Gastrocnemius medialis (tissue), 4 donors: ENCODE measurements at regions not wholly inside any gene's neighbourhood (a gene's known extent, or its start where the extent isn't known, plus 50 kb on each side); places are given as distances from the start of the nearest gene placed in this dataset.

Experiments used
- ATAC-seq, 2 donors: fragments of 150-250 bp; one replicate each; pipeline ENCODE4 v1.9.1; 2016
- DNase-seq, 2 donors: peaks; one replicate each; pipeline ENCODE4 v3.0.0-alpha.2; 2019
- H3K27ac ChIP-seq, 4 donors: fragments of 200-600 bp; sonication (generic); 1 replicate in 1 of 4; 2 replicates in 3 of 4; pipeline ENCODE4 v1.5.1; 2016 to 2018; ENCODE audit warnings: mild to moderate bottlenecking in 2 of 4, moderate library complexity in 1 of 4
- H3K27me3 ChIP-seq, 3 donors: fragments of 200-600 bp; sonication (generic) in 2 of 3; 1 replicate in 1 of 3; 2 replicates in 2 of 3; pipeline versions ENCODE4 v1.5.1 to v1.6.0; 2016 to 2019; ENCODE audit warnings: mild to moderate bottlenecking in 1 of 3, moderate library complexity in 1 of 3
- H3K36me3 ChIP-seq, 2 donors: fragments of 200-600 bp; sonication (generic) in 1 of 2; one replicate each; pipeline ENCODE4 v1.5.1; 2017 to 2018
- H3K4me1 ChIP-seq, 2 donors: fragments of 200-600 bp; sonication (generic) in 1 of 2; one replicate each; pipeline ENCODE4 v1.5.1; 2016 to 2017; ENCODE audit warnings: mild to moderate bottlenecking in 2 of 2
- H3K4me3 ChIP-seq, 4 donors: fragments of 200-600 bp; sonication (generic) in 3 of 4; 1 replicate in 1 of 4; 2 replicates in 3 of 4; pipeline ENCODE4 v1.5.1; 2016 to 2019; ENCODE audit warnings: mild to moderate bottlenecking in 2 of 4
- H3K9me3 ChIP-seq, 3 donors: fragments of 200-600 bp; sonication (generic) in 2 of 3; 1 replicate in 1 of 3; 2 replicates in 2 of 3; pipeline ENCODE4 v1.5.1; 2016 to 2019
- POLR2A ChIP-seq, 2 donors: fragments of 450-650 bp; IDR thresholded peaks; one replicate each; pipeline ENCODE4 v1.6.1; 2017; ENCODE audit warnings: antibody characterized with exemption in 2 of 2, mild to moderate bottlenecking in 2 of 2, moderate library complexity in 2 of 2
- in situ Hi-C, 4 donors: fragments of 200-750 bp; cut with MboI; loops; one replicate each; pipeline versions ENCODE4 v1.15.0 to v1.8.0; 2017; ENCODE audit warnings: low sequenced_read_pairs in 4 of 4
- intact Hi-C: fragments of 100-400 bp; cut with DNase I; formaldehyde crosslinking; loops from one replicate; pipeline ENCODE4 v1.15.1; 2023; ENCODE audit warnings: low total_unique reads
- TF ChIP-seq, protein P1 (sequence below), 5 experiments: fragments of 450-650 bp in 3 of 5; fragments of 200-600 bp in 2 of 5; sonication (generic) in 2 of 5; IDR thresholded peaks in 4 of 5; conservative IDR thresholded peaks in 1 of 5; 1 replicate in 4 of 5; 2 replicates in 1 of 5; pipeline ENCODE4 v1.5.1; 2016 to 2019; ENCODE audit warnings: antibody characterized with exemption in 5 of 5, mild to moderate bottlenecking in 3 of 5, moderate library complexity in 3 of 5

DNA sequence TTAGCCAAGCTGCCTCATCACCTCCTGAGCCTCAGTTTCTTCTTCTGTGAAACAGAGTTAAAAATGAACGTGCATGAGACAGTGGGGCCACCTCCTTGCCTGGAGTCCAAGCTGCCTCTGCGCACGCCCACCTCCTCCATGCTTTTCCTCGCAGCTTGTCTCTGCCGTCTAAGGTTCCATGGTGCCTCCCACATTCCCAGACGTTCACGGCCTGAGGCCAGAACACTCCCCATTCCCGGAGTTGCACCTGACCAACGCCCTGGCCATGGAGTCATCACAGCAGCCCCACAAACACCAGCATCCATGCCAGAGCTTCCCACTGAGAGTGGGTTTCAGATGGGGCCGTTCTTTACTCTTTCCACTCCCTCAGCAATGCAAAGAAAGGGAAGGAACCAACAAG lies 183.0 kb upstream of the FOXF1 start:
- in situ Hi-C loops (loop anchor here in 2 of 4 donors (25.0 kb wide), 1 partner anchor 185 kb away; the partner anchor contains the start of gene FOXF1 (in 2 of the 2)), intact Hi-C loops (no loop called here)
- TF ChIP-seq POLR2A (IDR thresholded peaks at IDR 0.05): no peak
- TF ChIP-seq, protein P1, sequence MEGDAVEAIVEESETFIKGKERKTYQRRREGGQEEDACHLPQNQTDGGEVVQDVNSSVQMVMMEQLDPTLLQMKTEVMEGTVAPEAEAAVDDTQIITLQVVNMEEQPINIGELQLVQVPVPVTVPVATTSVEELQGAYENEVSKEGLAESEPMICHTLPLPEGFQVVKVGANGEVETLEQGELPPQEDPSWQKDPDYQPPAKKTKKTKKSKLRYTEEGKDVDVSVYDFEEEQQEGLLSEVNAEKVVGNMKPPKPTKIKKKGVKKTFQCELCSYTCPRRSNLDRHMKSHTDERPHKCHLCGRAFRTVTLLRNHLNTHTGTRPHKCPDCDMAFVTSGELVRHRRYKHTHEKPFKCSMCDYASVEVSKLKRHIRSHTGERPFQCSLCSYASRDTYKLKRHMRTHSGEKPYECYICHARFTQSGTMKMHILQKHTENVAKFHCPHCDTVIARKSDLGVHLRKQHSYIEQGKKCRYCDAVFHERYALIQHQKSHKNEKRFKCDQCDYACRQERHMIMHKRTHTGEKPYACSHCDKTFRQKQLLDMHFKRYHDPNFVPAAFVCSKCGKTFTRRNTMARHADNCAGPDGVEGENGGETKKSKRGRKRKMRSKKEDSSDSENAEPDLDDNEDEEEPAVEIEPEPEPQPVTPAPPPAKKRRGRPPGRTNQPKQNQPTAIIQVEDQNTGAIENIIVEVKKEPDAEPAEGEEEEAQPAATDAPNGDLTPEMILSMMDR (IDR thresholded peaks at IDR 0.05 in 4 of 5, conservative IDR thresholded peaks at IDR 0.05 in 1 of 5): no peak
- Histone ChIP-seq H3K4me1 (no peaks in the 10 kb centered on the region), H3K4me3 (no peak overlapping the region), H3K27me3 (peaks cover 0 to 29% (median 10%) of the 10 kb centered on the region in 3 donors), H3K9me3 (no peaks in the 10 kb centered on the region), H3K27ac (no peak overlapping the region), H3K36me3 (no peaks in the 10 kb centered on the region)
- DNase-seq (no peak), ATAC-seq (no peak)

DNA sequence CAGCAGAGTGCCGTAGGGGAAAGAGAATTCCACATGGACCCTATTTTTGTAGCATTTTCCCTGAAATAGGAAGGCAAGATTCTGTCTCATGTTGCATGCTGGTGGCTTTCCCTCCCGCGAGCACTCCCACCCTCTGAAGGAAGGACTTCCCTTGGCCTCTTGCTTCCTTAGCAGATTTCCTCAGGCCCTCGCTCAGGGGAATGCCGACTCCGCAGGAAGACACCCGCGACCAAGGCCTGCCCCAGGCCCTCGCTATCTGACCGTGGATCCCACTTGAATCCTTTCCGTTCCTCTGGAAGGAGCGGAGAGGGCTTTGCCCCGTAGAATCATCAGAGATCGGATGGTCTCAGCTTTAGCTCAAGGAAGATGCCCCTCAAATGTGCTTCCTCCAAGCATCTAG lies 179.4 kb upstream of the FOXF1 start:
- no peaks in the 10 kb centered on the region for H3K36me3 ChIP-seq
- H3K27ac ChIP-seq: no peak overlapping the region
- ATAC-seq (no peak), DNase-seq (no peak)
- no peaks in the 10 kb centered on the region for H3K9me3 ChIP-seq
- intact Hi-C loops: no loop called here
- in situ Hi-C loops: loop anchor here in 2 of 4 donors (25.0 kb wide), 1 partner anchor 181 kb away; the partner anchor contains the start of gene FOXF1 (in 2 of the 2)
- H3K27me3 ChIP-seq: peaks cover 0 to 29% (median 22%) of the 10 kb centered on the region in 3 donors
- H3K4me3 ChIP-seq: no peak overlapping the region
- TF ChIP-seq POLR2A (IDR thresholded peaks at IDR 0.05): no peak
- TF ChIP-seq, protein P1 (IDR thresholded peaks at IDR 0.05 in 4 of 5, conservative IDR thresholded peaks at IDR 0.05 in 1 of 5): no peak
- H3K4me1 ChIP-seq: no peaks in the 10 kb centered on the region

DNA sequence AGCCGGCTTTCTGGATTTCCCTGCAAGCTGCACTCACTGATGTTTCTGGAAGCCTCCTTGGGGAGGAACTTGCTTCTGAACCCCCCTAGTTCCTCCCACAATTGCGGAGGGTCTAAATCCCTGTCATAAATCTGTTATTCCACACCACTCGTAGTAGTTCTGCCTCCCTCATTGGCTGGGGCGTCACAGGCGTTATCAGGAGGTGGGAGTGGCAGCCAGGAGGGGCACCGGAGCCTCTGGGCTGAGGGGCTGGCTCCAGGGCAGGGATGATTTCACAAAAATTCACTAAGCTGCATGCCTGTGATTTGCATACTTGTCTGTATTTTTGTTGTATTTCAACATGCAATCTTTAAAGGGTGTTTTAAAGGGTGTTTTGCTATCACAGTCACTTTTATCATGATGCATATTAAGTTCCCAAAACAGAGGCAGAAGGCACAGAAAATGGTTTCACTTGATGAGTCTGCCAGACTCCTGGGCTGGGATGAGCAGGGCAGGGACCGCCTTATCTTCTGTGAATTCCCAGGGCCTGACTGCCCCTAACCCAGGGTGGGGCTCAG lies 176.2 kb upstream of the FOXF1 start:
- intact Hi-C loops (no loop called here), in situ Hi-C loops (loop anchor here in 2 of 4 donors (25.0 kb wide), 1 partner anchor 178 kb away; the partner anchor contains the start of gene FOXF1 (in 2 of the 2))
- Histone ChIP-seq H3K4me1 (no peaks in the 10 kb centered on the region), H3K4me3 (no peak overlapping the region), H3K36me3 (no peaks in the 10 kb centered on the region), H3K27ac (no peak overlapping the region), H3K27me3 (peaks cover 0 to 28% (median 22%) of the 10 kb centered on the region in 3 donors), H3K9me3 (no peaks in the 10 kb centered on the region)
- DNase-seq: no peak
- TF ChIP-seq, protein P1 (IDR thresholded peaks at IDR 0.05 in 4 of 5, conservative IDR thresholded peaks at IDR 0.05 in 1 of 5): no peak
- TF ChIP-seq POLR2A (IDR thresholded peaks at IDR 0.05): no peak
- no peak for ATAC-seq

DNA sequence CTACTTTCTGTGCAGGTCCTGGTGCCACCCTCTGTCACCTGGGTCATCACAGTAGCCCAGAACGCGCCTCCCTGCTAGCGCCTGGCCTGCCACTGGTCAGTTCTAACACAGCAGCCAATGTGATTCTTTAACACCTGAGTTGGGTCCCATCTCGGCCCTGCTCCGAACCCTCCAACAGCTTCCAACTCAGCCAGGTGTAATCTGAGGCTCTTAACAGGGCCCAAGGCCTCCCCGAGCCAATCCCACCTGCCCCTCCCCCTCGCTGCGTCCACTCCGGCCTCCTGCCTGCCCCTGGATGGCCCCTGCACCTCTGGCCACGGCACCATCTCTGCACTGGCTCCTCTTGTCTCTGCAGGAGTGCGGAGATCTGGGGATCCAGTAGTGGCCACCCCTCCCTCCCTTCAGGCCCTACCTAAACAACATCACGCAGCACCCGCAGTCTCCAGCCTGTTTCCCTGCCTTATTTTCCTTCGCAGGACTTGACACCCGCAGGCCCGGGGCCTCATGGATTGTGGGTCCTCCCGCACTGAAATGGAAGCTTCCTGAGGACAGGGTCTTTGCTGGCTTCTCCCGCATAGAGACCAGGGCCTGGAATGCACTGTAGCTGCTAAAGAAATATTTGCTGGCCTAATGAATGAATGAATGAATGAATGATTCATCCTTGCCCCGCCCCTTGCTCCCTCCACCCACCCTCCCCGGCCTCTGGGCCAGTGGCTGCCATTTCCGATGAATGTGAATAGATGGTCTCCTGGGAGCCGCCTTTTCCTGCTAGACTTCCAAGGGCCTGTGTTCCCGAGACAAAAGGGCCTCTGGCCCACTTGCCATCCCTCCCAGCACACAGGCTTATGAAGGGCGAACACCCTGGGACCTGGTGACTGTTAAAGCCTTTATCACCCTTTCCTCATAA lies 174.8 kb upstream of the FOXF1 start:
- H3K27ac ChIP-seq: no peak overlapping the region
- H3K9me3 ChIP-seq: no peaks in the 10 kb centered on the region
- no peaks in the 10 kb centered on the region for H3K4me1 ChIP-seq
- ATAC-seq (no peak), DNase-seq (no peak)
- in situ Hi-C loops: loop anchor here in 2 of 4 donors (25.0 kb wide), 1 partner anchor 177 kb away; the partner anchor contains the start of gene FOXF1 (in 2 of the 2)
- H3K4me3 ChIP-seq: no peak overlapping the region
- no peak for TF ChIP-seq POLR2A (IDR thresholded peaks at IDR 0.05)
- TF ChIP-seq, protein P1 (IDR thresholded peaks at IDR 0.05 in 4 of 5, conservative IDR thresholded peaks at IDR 0.05 in 1 of 5): no peak
- H3K36me3 ChIP-seq: no peaks in the 10 kb centered on the region
- intact Hi-C loops: no loop called here
- peaks cover 4 to 22% (median 22%) of the 10 kb centered on the region in 3 donors for H3K27me3 ChIP-seq
